HCT116 (cell line): ENCODE measurements at regions not wholly inside any gene's neighbourhood (a gene's known extent, or its start where the extent isn't known, plus 50 kb on each side); places are given as distances from the start of the nearest gene placed in this dataset.

ENCODE experiments used
- CTCF ChIP-seq, 3 experiments: fragments of 200-600 bp in 1 of 3; sonication (generic) in 1 of 3; IDR thresholded peaks in 2 of 3; conservative IDR thresholded peaks in 1 of 3; 2 replicates each; pipeline ENCODE4 v1.5.1; 2012 to 2017; ENCODE audit warnings: low read depth in 2 of 3, low read length in 2 of 3, antibody characterized with exemption in 1 of 3, borderline replicate concordance in 1 of 3, control low read depth in 1 of 3, mild to moderate bottlenecking in 1 of 3, mixed read lengths in 1 of 3, mixed run types in 1 of 3, moderate library complexity in 1 of 3; ENCODE audit not compliant: insufficient read depth in 1 of 3
- EZH2 ChIP-seq: fragments of 200-600 bp; sonication (generic); IDR thresholded peaks from 2 replicates; pipeline ENCODE4 v1.6.1; 2017; ENCODE audit warnings: antibody characterized with exemption, mixed run types
- EZH2phosphoT487 ChIP-seq: fragments of 200-600 bp; IDR thresholded peaks from 2 replicates; pipeline ENCODE4 v1.6.1; 2018; ENCODE audit warnings: antibody characterized with exemption, borderline replicate concordance
- MAX ChIP-seq: IDR thresholded peaks from 2 replicates; pipeline ENCODE4 v1.6.1; 2012
- POLR2A ChIP-seq: IDR thresholded peaks from 2 replicates; pipeline ENCODE4 v1.7.0; 2011; ENCODE audit warnings: borderline replicate concordance; ENCODE audit not compliant: insufficient read depth, insufficient read length; ENCODE audit errors: extremely low read depth
- REST ChIP-seq: IDR thresholded peaks from 2 replicates; pipeline ENCODE4 v1.6.1; 2012; ENCODE audit warnings: low read depth
- SIN3A ChIP-seq: IDR thresholded peaks from 2 replicates; pipeline ENCODE4 v1.6.1; 2012; ENCODE audit warnings: low read depth
- ZBTB33 ChIP-seq: IDR thresholded peaks from 2 replicates; pipeline ENCODE4 v1.6.1; 2011; ENCODE audit warnings: mild to moderate bottlenecking, low read length, moderate library complexity; ENCODE audit not compliant: insufficient replicate concordance; ENCODE audit errors: extremely low read depth
- ZFX ChIP-seq: fragments of 450-650 bp; IDR thresholded peaks from 2 replicates; pipeline ENCODE4 v1.6.1; 2017
- ZNF274 ChIP-seq: fragments of 200-500 bp; sonication (Bioruptor generic); IDR thresholded peaks from 2 replicates; pipeline ENCODE4 v1.6.1; 2014; ENCODE audit warnings: mild to moderate bottlenecking, low read depth, low read length, inconsistent platforms

- TF ChIP-seq REST (no peak), CTCF (IDR thresholded peaks at IDR 0.05 in 2 of 3, conservative IDR thresholded peaks at IDR 0.05 in 1 of 3; ENCODE audit: borderline replicate concordance in 1 of 3, insufficient read depth in 1 of 3, low read depth in 2 of 3, low read length in 2 of 3) (no peak), POLR2A (no peak), EZH2 (no peak), ZFX (no peak), ZBTB33 (no peak), MAX (no peak), SIN3A (no peak), EZH2phosphoT487 (no peak), ZNF274 (no peak)
Measured at GRCh38 chr3:67866571-67866970, 212.2 kb upstream of the SUCLG2 start.
